ENCODE measurements at regions not wholly inside any gene's neighbourhood (a gene's known extent, or its start where the extent isn't known, plus 50 kb on each side); places are given as distances from the start of the nearest gene placed in this dataset.

DNA sequence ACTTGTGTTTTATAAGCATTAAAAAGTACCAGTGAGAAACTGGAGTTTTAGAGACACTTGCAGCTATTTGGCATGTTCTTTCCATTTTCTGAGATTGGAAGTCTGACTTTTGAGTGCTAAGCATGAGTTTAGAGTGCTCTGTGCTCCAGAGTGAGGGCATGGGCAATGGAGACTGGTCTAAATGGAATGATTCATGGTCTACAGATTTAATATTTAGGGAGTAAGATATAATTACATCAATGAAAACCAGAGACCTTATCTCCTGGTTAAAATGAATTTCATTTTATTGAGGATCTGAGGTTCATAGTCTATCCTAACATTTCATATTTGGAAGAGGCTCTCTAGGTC is 135.9 kb upstream of the RPS23 start:
- no peaks in the 10 kb centered on the region for H3K27me3 ChIP-seq
- H3K4me3 ChIP-seq, result no peak overlapping the region
- DNase-seq, result no peak
- no peaks in the 10 kb centered on the region for H3K9me3 ChIP-seq
- no peaks in the 10 kb centered on the region for H3K36me3 ChIP-seq
- intact Hi-C loops (cut with DNase I; ENCODE audit: low total_unique reads) (no loop called here), in situ Hi-C loops (cut with MboI; ENCODE audit: low pct_ligation_motif_present in 1 of 4, low pct_unique_long_range_greater_than_20kb in 1 of 4, low sequenced_read_pairs in 3 of 4) (no loop called here)
- no peak overlapping the region for H3K27ac ChIP-seq
- no peaks in the 10 kb centered on the region for H3K4me1 ChIP-seq
- TF ChIP-seq POLR2A (IDR thresholded peaks at IDR 0.05) (no peak), EP300 (IDR thresholded peaks at IDR 0.05; ENCODE audit: low read depth) (no peak), POLR2AphosphoS5 (IDR thresholded peaks at IDR 0.05) (no peak)
- TF ChIP-seq, protein P1, sequence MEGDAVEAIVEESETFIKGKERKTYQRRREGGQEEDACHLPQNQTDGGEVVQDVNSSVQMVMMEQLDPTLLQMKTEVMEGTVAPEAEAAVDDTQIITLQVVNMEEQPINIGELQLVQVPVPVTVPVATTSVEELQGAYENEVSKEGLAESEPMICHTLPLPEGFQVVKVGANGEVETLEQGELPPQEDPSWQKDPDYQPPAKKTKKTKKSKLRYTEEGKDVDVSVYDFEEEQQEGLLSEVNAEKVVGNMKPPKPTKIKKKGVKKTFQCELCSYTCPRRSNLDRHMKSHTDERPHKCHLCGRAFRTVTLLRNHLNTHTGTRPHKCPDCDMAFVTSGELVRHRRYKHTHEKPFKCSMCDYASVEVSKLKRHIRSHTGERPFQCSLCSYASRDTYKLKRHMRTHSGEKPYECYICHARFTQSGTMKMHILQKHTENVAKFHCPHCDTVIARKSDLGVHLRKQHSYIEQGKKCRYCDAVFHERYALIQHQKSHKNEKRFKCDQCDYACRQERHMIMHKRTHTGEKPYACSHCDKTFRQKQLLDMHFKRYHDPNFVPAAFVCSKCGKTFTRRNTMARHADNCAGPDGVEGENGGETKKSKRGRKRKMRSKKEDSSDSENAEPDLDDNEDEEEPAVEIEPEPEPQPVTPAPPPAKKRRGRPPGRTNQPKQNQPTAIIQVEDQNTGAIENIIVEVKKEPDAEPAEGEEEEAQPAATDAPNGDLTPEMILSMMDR (IDR thresholded peaks at IDR 0.05), result no peak

DNA sequence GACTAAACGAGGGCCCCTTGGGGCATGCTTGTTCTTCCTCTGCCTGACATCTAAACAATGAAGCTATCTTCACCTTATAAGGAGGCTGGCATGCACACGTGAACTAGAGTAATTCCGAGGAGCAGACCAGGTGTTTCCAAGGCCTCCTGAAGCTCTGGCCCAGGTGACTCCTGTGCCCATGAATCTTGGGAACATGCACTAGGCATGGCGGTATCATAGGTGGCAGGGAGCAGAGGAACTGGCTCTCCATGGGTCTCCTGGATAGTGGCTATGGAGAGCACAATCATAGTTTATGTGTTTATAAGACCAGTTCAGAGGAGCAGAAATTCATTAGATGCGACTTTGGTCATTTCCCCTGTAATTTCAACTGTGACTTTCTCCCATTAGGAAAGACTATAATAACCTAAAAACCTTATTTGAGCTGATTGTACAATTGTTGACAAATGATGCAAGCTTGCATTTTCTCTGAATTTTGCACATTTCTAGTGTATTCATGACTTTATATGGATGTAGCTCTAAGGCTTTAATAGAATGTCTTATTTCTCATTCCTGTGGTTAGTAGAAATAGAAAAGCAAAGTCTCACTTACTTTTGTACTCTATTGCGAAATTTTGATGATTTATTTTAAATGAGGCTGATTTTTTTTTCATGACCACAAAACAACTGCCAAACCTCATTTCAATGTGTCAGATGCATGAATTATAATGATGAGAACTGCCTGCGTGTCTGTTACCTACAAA is 135.3 kb upstream of the RPS23 start:
- no peak for DNase-seq
- H3K36me3 ChIP-seq, result no peaks in the 10 kb centered on the region
- in situ Hi-C loops (cut with MboI; ENCODE audit: low pct_ligation_motif_present in 1 of 4, low pct_unique_long_range_greater_than_20kb in 1 of 4, low sequenced_read_pairs in 3 of 4), result no loop called here
- H3K4me3 ChIP-seq, result no peak overlapping the region
- H3K27me3 ChIP-seq, result no peaks in the 10 kb centered on the region
- no peak overlapping the region for H3K27ac ChIP-seq
- intact Hi-C loops (cut with DNase I; ENCODE audit: low total_unique reads), result no loop called here
- TF ChIP-seq POLR2A (IDR thresholded peaks at IDR 0.05) (no peak), POLR2AphosphoS5 (IDR thresholded peaks at IDR 0.05) (no peak), EP300 (IDR thresholded peaks at IDR 0.05; ENCODE audit: low read depth) (no peak)
- TF ChIP-seq, protein P1 (IDR thresholded peaks at IDR 0.05), result no peak
- H3K4me1 ChIP-seq, result no peaks in the 10 kb centered on the region
- no peaks in the 10 kb centered on the region for H3K9me3 ChIP-seq
- 38 to 62% methylated on average over 3 to 7 of the region's 7 CpGs for WGBS, 2 donors (ENCODE audit: low coverage in 1 of 2)

DNA sequence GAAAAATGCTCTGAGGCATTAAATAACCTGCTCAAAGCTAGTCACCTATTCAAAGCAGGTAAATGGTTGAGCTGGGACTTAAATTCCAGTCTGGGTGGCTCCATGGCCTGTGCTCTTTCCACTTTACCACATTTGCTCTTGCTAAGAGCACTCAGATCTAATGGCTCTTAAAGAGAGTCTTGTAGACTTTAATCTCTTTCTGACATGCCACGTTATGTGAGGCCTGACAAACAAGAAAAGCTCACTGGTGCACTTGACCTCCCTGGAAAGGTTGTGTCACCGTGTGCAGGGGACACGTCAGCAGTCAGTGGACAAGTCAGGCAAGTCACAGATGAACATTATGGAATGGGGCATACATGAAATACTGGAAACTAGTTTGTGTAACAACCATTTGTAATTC is 129.9 kb upstream of the RPS23 start:
- no peak for TF ChIP-seq POLR2AphosphoS5 (IDR thresholded peaks at IDR 0.05)
- TF ChIP-seq, protein P1 (IDR thresholded peaks at IDR 0.05), result no peak
- no peak for TF ChIP-seq POLR2A (IDR thresholded peaks at IDR 0.05)
- no peak for TF ChIP-seq EP300 (IDR thresholded peaks at IDR 0.05; ENCODE audit: low read depth)
- H3K9me3 ChIP-seq, result peaks cover 9 to 10% of the 10 kb centered on the region in 2 donors
- no peak for DNase-seq
- H3K27me3 ChIP-seq, result no peaks in the 10 kb centered on the region
- H3K27ac ChIP-seq, result no peak overlapping the region
- intact Hi-C loops (cut with DNase I; ENCODE audit: low total_unique reads), result no loop called here
- no peaks in the 10 kb centered on the region for H3K4me1 ChIP-seq
- WGBS, 2 donors (ENCODE audit: low coverage in 1 of 2), result 82% methylated on average over 3 of the region's 3 CpGs; no CpG with 5 or more reads in 1 of the 2 donors
- H3K36me3 ChIP-seq, result no peaks in the 10 kb centered on the region
- no peak overlapping the region for H3K4me3 ChIP-seq
- in situ Hi-C loops (cut with MboI; ENCODE audit: low pct_ligation_motif_present in 1 of 4, low pct_unique_long_range_greater_than_20kb in 1 of 4, low sequenced_read_pairs in 3 of 4), result no loop called here

DNA sequence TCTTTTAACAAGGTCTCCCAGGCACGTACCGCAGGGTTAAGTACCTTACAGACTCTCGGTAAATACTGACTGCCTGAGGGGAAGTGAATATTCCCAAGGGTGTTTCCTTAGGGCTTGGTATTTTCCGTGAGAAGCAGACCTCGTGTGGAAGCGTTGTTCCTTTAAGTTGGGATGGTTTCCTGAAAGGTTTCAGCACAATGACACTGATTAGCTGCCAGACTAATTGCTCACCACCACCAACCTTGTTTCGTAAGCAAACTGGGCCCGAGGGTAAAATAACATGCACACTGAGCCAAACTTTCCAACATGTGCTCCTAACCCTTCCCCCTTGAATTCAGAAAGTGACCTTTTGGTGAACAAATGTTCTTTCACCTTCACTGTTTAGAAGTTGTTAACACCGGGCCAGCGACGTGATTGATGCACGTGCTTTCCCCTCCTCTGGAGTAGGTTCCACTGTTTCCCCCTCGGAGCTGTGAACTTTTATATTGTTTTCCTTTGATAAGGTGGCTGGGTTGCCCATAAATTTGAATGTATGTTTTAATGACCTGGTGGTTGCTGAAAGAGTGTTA is 128.1 kb upstream of the RPS23 start:
- peaks cover 9 to 10% of the 10 kb centered on the region in 2 donors for H3K9me3 ChIP-seq
- H3K4me1 ChIP-seq, result no peaks in the 10 kb centered on the region
- no peak for TF ChIP-seq POLR2AphosphoS5 (IDR thresholded peaks at IDR 0.05)
- TF ChIP-seq, protein P1 (IDR thresholded peaks at IDR 0.05), result no peak
- TF ChIP-seq POLR2A (IDR thresholded peaks at IDR 0.05), result no peak
- no peak overlapping the region for H3K27ac ChIP-seq
- DNase-seq, result no peak
- 72 to 86% methylated on average over 10 to 13 of the region's 13 CpGs for WGBS, 2 donors (ENCODE audit: low coverage in 1 of 2)
- H3K27me3 ChIP-seq, result no peaks in the 10 kb centered on the region
- in situ Hi-C loops (cut with MboI; ENCODE audit: low pct_ligation_motif_present in 1 of 4, low pct_unique_long_range_greater_than_20kb in 1 of 4, low sequenced_read_pairs in 3 of 4) (no loop called here), intact Hi-C loops (cut with DNase I; ENCODE audit: low total_unique reads) (no loop called here)
- H3K4me3 ChIP-seq, result no peak overlapping the region
- H3K36me3 ChIP-seq, result no peaks in the 10 kb centered on the region

All from transverse colon (tissue), 4 donors.